ENCODE measurements at regions not wholly inside any gene's neighbourhood (a gene's known extent, or its start where the extent isn't known, plus 50 kb on each side); places are given as distances from the start of the nearest gene placed in this dataset.

- no peak for TF ChIP-seq ATF3 (IDR thresholded peaks at IDR 0.05; ENCODE audit: borderline replicate concordance, extremely low read depth, low read depth, low read length)
- no peak for TF ChIP-seq MYC (IDR thresholded peaks at IDR 0.05; ENCODE audit: insufficient read depth, insufficient read length, insufficient replicate concordance, low read length, severe bottlenecking)
- TF ChIP-seq NR2C2 (IDR thresholded peaks at IDR 0.05; ENCODE audit: borderline replicate concordance, control insufficient read depth, insufficient read length, low read depth): no peak
- no peak for TF ChIP-seq CTCF (IDR thresholded peaks at IDR 0.05 in 2 of 3, conservative IDR thresholded peaks at IDR 0.05 in 1 of 3; ENCODE audit: control insufficient read depth in 2 of 3, extremely low read depth in 1 of 3, insufficient read depth in 1 of 3, low read depth in 3 of 3, low read length in 3 of 3)
- no peak for TF ChIP-seq MLLT1 (IDR thresholded peaks at IDR 0.05)
- TF ChIP-seq ZBED1 (IDR thresholded peaks at IDR 0.05; ENCODE audit: borderline replicate concordance): no peak
- no peak for TF ChIP-seq NRF1 (conservative IDR thresholded peaks at IDR 0.05; ENCODE audit: low read depth, low read length)
- no peak for TF ChIP-seq SP1 (IDR thresholded peaks at IDR 0.05; ENCODE audit: low read depth, low read length)
- no peak for TF ChIP-seq CBX5 (IDR thresholded peaks at IDR 0.05; ENCODE audit: low read depth)
- TF ChIP-seq POLR2A (IDR thresholded peaks at IDR 0.05; ENCODE audit: low read depth, low read length): no peak
- TF ChIP-seq YY1 (IDR thresholded peaks at IDR 0.05; ENCODE audit: low read depth, low read length): no peak
- no peak for TF ChIP-seq NFYB (IDR thresholded peaks at IDR 0.05; ENCODE audit: insufficient read depth, low read depth, low read length)
- TF ChIP-seq PKNOX1 (IDR thresholded peaks at IDR 0.05): no peak
- no peak for TF ChIP-seq EZH2 (IDR thresholded peaks at IDR 0.05; ENCODE audit: borderline replicate concordance, control insufficient read depth, low read depth, low read length)
Observed at GRCh38 chr13:44142540-44142867, 231.1 kb upstream of the SERP2 start.

Data from GM12878 (cell line).